Stomach (tissue), 8 donors: ENCODE measurements at regions not wholly inside any gene's neighbourhood (a gene's known extent, or its start where the extent isn't known, plus 50 kb on each side); places are given as distances from the start of the nearest gene placed in this dataset.
A peak's percentile ranks its signal among the peaks of the same experiment; 100 is the strongest.

ENCODE experiments used
- DNase-seq, 2 donors: peaks; one replicate each; pipeline versions ENCODE4 v3.0.0 to v3.0.0-alpha.2; 2013 to 2019
- H3K27ac ChIP-seq, 5 donors: fragments of 200-600 bp in 4 of 5; sonication (generic) in 4 of 5; one replicate each; pipeline ENCODE4 v1.5.1; 2013 to 2019; ENCODE audit warnings: mild to moderate bottlenecking in 1 of 5, moderate library complexity in 1 of 5
- H3K27me3 ChIP-seq, 3 donors: fragments of 200-600 bp; sonication (generic); one replicate each; pipeline ENCODE4 v1.5.1; 2017 to 2019; ENCODE audit warnings: mixed run types in 1 of 3
- H3K36me3 ChIP-seq, 4 donors: fragments of 200-600 bp; sonication (generic); 1 replicate in 3 of 4; 2 replicates in 1 of 4; pipeline ENCODE4 v1.5.1; 2016 to 2019
- H3K4me1 ChIP-seq, 4 donors: fragments of 200-600 bp; sonication (generic); one replicate each; pipeline ENCODE4 v1.5.1; 2016 to 2019
- H3K4me3 ChIP-seq, 4 donors: fragments of 200-600 bp; sonication (generic) in 3 of 4; one replicate each; pipeline ENCODE4 v1.5.1; 2016 to 2019; ENCODE audit warnings: mild to moderate bottlenecking in 1 of 4
- H3K9me3 ChIP-seq, 4 donors: fragments of 200-600 bp; sonication (generic); one replicate each; pipeline ENCODE4 v1.5.1; 2016 to 2019
- CTCF ChIP-seq, 7 experiments: fragments of 450-650 bp in 4 of 7; fragments of 200-600 bp in 3 of 7; sonication (generic) in 3 of 7; IDR thresholded peaks; one replicate each; pipeline ENCODE4 v1.5.1; 2016 to 2019; ENCODE audit warnings: antibody characterized with exemption in 7 of 7, control low read depth in 2 of 7, mild to moderate bottlenecking in 1 of 7
- EP300 ChIP-seq: sonication (generic); formaldehyde crosslinking; IDR thresholded peaks from one replicate; pipeline ENCODE4 v1.6.1; 2017; ENCODE audit warnings: antibody characterized with exemption
- POLR2A ChIP-seq, 4 donors: fragments of 450-650 bp; IDR thresholded peaks; one replicate each; pipeline ENCODE4 v1.6.1; 2016; ENCODE audit warnings: antibody characterized with exemption in 4 of 4, control low read depth in 2 of 4, mild to moderate bottlenecking in 1 of 4, moderate library complexity in 1 of 4
- POLR2AphosphoS5 ChIP-seq, 3 donors: sonication (generic); formaldehyde crosslinking; IDR thresholded peaks; one replicate each; pipeline ENCODE4 v1.6.1; 2016; ENCODE audit warnings: antibody characterized with exemption in 3 of 3
- WGBS, 5 donors: extraction: QIAGEN DNeasy Blood & Tissue Kit in 3 of 5; methylation state at CpG; one replicate each; pipeline versions ENCODE4 v1.1.5 to v1.1.7; 2013 to 2018; 5-methylcytosine and 5-hydroxymethylcytosine counted together
- intact Hi-C: fragments of 100-400 bp; cut with DNase I; formaldehyde crosslinking; loops from one replicate; pipeline ENCODE4 v1.15.1; 2023; ENCODE audit warnings: low total_unique reads
- donor health status: healthy with polysubstance abuse.
- donor health status: Bipolar disorder and iron deficiency.
- donor health status: healthy.

- intact Hi-C loops, result no loop called here
- TF ChIP-seq POLR2A (IDR thresholded peaks at IDR 0.05), result no peak
- no peak for TF ChIP-seq POLR2AphosphoS5 (IDR thresholded peaks at IDR 0.05)
- no peak for TF ChIP-seq EP300
- TF ChIP-seq CTCF (IDR thresholded peaks at IDR 0.05), result no peak
- no peak overlapping the region for H3K27ac ChIP-seq
- no peaks in the 10 kb centered on the region for H3K36me3 ChIP-seq
- H3K4me1 ChIP-seq, result peaks cover 0 to 3% (median 0%) of the 10 kb centered on the region in 4 donors
- H3K27me3 ChIP-seq, result peaks cover 0 to 15% (median 0%) of the 10 kb centered on the region in 3 donors
- no peaks in the 10 kb centered on the region for H3K9me3 ChIP-seq
- H3K4me3 ChIP-seq, result no peak overlapping the region
- WGBS, 5 donors, result 73 to 81% (median 75%) methylated on average over 5 of the region's 5 CpGs
- DNase-seq, result no peak
Measured at GRCh38 chr2:3965953-3966352, 262.6 kb downstream of the DCDC2C start.

GRCh38 chr2:3966470-3966869 is 263.1 kb downstream of the DCDC2C start:
- Histone ChIP-seq H3K36me3 (no peaks in the 10 kb centered on the region), H3K4me1 (peaks cover 0 to 3% (median 0%) of the 10 kb centered on the region in 4 donors), H3K9me3 (no peaks in the 10 kb centered on the region), H3K27me3 (peaks cover 0 to 15% (median 0%) of the 10 kb centered on the region in 3 donors), H3K27ac (no peak overlapping the region), H3K4me3 (no peak overlapping the region)
- TF ChIP-seq POLR2AphosphoS5 (IDR thresholded peaks at IDR 0.05) (no peak), EP300 (no peak), CTCF (IDR thresholded peaks at IDR 0.05) (no peak), POLR2A (IDR thresholded peaks at IDR 0.05) (no peak)
- no peak for DNase-seq
- intact Hi-C loops, result no loop called here
- 80 to 90% (median 85%) methylated on average over 4 to 5 of the region's 5 CpGs for WGBS, 5 donors

GRCh38 chr2:3968736-3969135 is 265.4 kb downstream of the DCDC2C start:
- intact Hi-C loops, result no loop called here
- WGBS, 5 donors, result 52 to 68% (median 60%) methylated on average over 6 of the region's 6 CpGs
- no peaks in the 10 kb centered on the region for H3K9me3 ChIP-seq
- no peaks in the 10 kb centered on the region for H3K36me3 ChIP-seq
- peaks cover 0 to 31% (median 0%) of the 10 kb centered on the region in 3 donors for H3K27me3 ChIP-seq
- TF ChIP-seq CTCF (IDR thresholded peaks at IDR 0.05) (no peak), EP300 (no peak)
- no peak overlapping the region for H3K27ac ChIP-seq
- no peak for DNase-seq
- H3K4me1 ChIP-seq, result peaks cover 0 to 3% (median 0%) of the 10 kb centered on the region in 4 donors
- H3K4me3 ChIP-seq, result no peak overlapping the region

GRCh38 chr2:3970791-3971651 is 267.6 kb downstream of the DCDC2C start:
- Histone ChIP-seq H3K36me3 (no peaks in the 10 kb centered on the region), H3K27me3 (peaks cover 0 to 29% (median 0%) of the 10 kb centered on the region in 3 donors), H3K27ac (no peak overlapping the region), H3K4me1 (peaks cover 0 to 3% (median 0%) of the 10 kb centered on the region in 4 donors), H3K4me3 (no peak overlapping the region), H3K9me3 (no peaks in the 10 kb centered on the region)
- no peak for TF ChIP-seq POLR2A (IDR thresholded peaks at IDR 0.05)
- TF ChIP-seq CTCF (IDR thresholded peaks at IDR 0.05), result no peak
- no peak for TF ChIP-seq POLR2AphosphoS5 (IDR thresholded peaks at IDR 0.05)
- TF ChIP-seq EP300, result no peak
- intact Hi-C loops, result no loop called here
- DNase-seq, result peak in 1 of 2 donors; percentile 16
- 41 to 52% (median 47%) methylated on average over 17 of the region's 17 CpGs for WGBS, 5 donors
